H9 (cell line): ENCODE measurements at regions not wholly inside any gene's neighbourhood (a gene's known extent, or its start where the extent isn't known, plus 50 kb on each side); places are given as distances from the start of the nearest gene placed in this dataset.
A peak's percentile ranks its signal among the peaks of the same experiment; 100 is the strongest.

Experiments used
- DNase-seq: peaks from one replicate; pipeline ENCODE4 v3.0.0-alpha.2; 2017
- H2AFZ ChIP-seq: one replicate; pipeline ENCODE4 v1.6.1; 2013; ENCODE audit warnings: mild to moderate bottlenecking, low read length, control low read depth, moderate library complexity
- H2AK5ac ChIP-seq: 2 replicates; pipeline ENCODE4 v1.6.1; 2013; ENCODE audit warnings: low read length, control low read depth, mixed read lengths; ENCODE audit not compliant: insufficient read length
- H2BK120ac ChIP-seq: one replicate; pipeline ENCODE4 v1.6.1; 2013; ENCODE audit warnings: low read depth, mild to moderate bottlenecking, low read length, control low read depth, inconsistent platforms; ENCODE audit not compliant: poor library complexity, severe bottlenecking
- H2BK12ac ChIP-seq: 2 replicates; pipeline ENCODE4 v1.6.1; 2013; ENCODE audit warnings: low read length, control low read depth, mixed read lengths, low read depth; ENCODE audit not compliant: insufficient read length
- H2BK15ac ChIP-seq: 2 replicates; pipeline ENCODE4 v1.6.1; 2013; ENCODE audit warnings: low read depth, low read length, control low read depth
- H2BK20ac ChIP-seq: one replicate; pipeline ENCODE4 v1.6.1; 2013; ENCODE audit warnings: low read depth, mild to moderate bottlenecking, low read length, control low read depth, inconsistent platforms; ENCODE audit not compliant: poor library complexity, severe bottlenecking
- H2BK5ac ChIP-seq: 2 replicates; pipeline ENCODE4 v1.6.1; 2013; ENCODE audit warnings: low read length, control low read depth, mixed read lengths; ENCODE audit not compliant: insufficient read length
- H3K14ac ChIP-seq: 2 replicates; pipeline ENCODE4 v1.6.1; 2013; ENCODE audit warnings: low read length, control low read depth; ENCODE audit not compliant: insufficient read depth
- H3K18ac ChIP-seq: 2 replicates; pipeline ENCODE4 v1.6.1; 2013; ENCODE audit warnings: low read depth, mild to moderate bottlenecking, mixed read lengths, low read length, control low read depth; ENCODE audit not compliant: insufficient read length
- H3K23ac ChIP-seq: 2 replicates; pipeline ENCODE4 v1.6.1; 2013; ENCODE audit warnings: low read length, control low read depth, mixed read lengths, low read depth; ENCODE audit not compliant: insufficient read length
- H3K23me2 ChIP-seq: 2 replicates; pipeline ENCODE4 v1.6.1; 2013; ENCODE audit warnings: low read depth, mild to moderate bottlenecking, mixed read lengths, low read length, control low read depth; ENCODE audit not compliant: insufficient read length, poor library complexity, severe bottlenecking
- H3K27ac ChIP-seq: 2 replicates; pipeline ENCODE4 v1.5.1; 2013; ENCODE audit warnings: low read length, control low read depth, mixed read lengths, low read depth; ENCODE audit not compliant: insufficient read length
- H3K27me3 ChIP-seq: 2 replicates; pipeline ENCODE4 v1.6.1; 2013; ENCODE audit warnings: low read length, control low read depth, inconsistent platforms; ENCODE audit not compliant: insufficient read depth
- H3K4ac ChIP-seq: 2 replicates; pipeline ENCODE4 v1.6.1; 2013; ENCODE audit warnings: low read depth, mild to moderate bottlenecking, control low read depth, inconsistent platforms, low read length, moderate library complexity
- H3K4me1 ChIP-seq: 2 replicates; pipeline ENCODE4 v1.6.1; 2013; ENCODE audit warnings: low read length, control low read depth, inconsistent platforms; ENCODE audit not compliant: insufficient read depth
- H3K4me2 ChIP-seq: 2 replicates; pipeline ENCODE4 v1.6.1; 2013; ENCODE audit warnings: low read length, control low read depth, mixed read lengths; ENCODE audit not compliant: insufficient read length, insufficient read depth
- H3K56ac ChIP-seq: 2 replicates; pipeline ENCODE4 v1.6.1; 2013; ENCODE audit warnings: low read depth, mild to moderate bottlenecking, mixed read lengths, low read length, control low read depth; ENCODE audit not compliant: insufficient read length
- H3K79me1 ChIP-seq: 2 replicates; pipeline ENCODE4 v1.6.1; 2013; ENCODE audit warnings: low read depth, mild to moderate bottlenecking, moderate library complexity, low read length, control low read depth, inconsistent platforms; ENCODE audit not compliant: insufficient read depth, poor library complexity, severe bottlenecking
- H3K79me2 ChIP-seq: 2 replicates; pipeline ENCODE4 v1.6.1; 2013; ENCODE audit warnings: low read length, control low read depth, inconsistent platforms; ENCODE audit not compliant: insufficient read depth
- H3K9ac ChIP-seq: 2 replicates; pipeline ENCODE4 v1.6.1; 2013; ENCODE audit warnings: low read length, control low read depth, mixed read lengths; ENCODE audit not compliant: insufficient read length; ENCODE audit errors: extremely low read depth
- H3K9me3 ChIP-seq: one replicate; pipeline ENCODE4 v1.6.1; 2013; ENCODE audit warnings: low read depth, low read length, inconsistent platforms; ENCODE audit not compliant: control insufficient read depth
- H3T11ph ChIP-seq: one replicate; pipeline ENCODE4 v1.6.1; 2013; ENCODE audit warnings: mild to moderate bottlenecking, low read length, control low read depth, inconsistent platforms
- H4K20me1 ChIP-seq: one replicate; pipeline ENCODE4 v1.6.1; 2013; ENCODE audit not compliant: control insufficient read depth, insufficient read length, insufficient read depth
- H4K5ac ChIP-seq: 2 replicates; pipeline ENCODE4 v1.6.1; 2013; ENCODE audit warnings: low read depth, mild to moderate bottlenecking, mixed read lengths, low read length, control low read depth; ENCODE audit not compliant: insufficient read length
- H4K8ac ChIP-seq: replicated peaks from 2 replicates; pipeline ENCODE4 v1.6.1; 2013; ENCODE audit warnings: low read length, control low read depth, mixed read lengths, low read depth; ENCODE audit not compliant: insufficient read length
- H4K91ac ChIP-seq: 2 replicates; pipeline ENCODE4 v1.6.1; 2013; ENCODE audit warnings: low read depth, mild to moderate bottlenecking, moderate library complexity, mixed read lengths, low read length, control low read depth; ENCODE audit not compliant: insufficient read length
- H3K27ac Mint-ChIP-seq, 3 experiments: 2 replicates in 2 of 3; 3 replicates in 1 of 3; pipeline ENCODE4 v1.8.0; 2020 to 2021; ENCODE audit warnings: mixed read lengths in 3 of 3, mild to moderate bottlenecking in 1 of 3, moderate library complexity in 1 of 3
- H3K27me3 Mint-ChIP-seq: 2 replicates; pipeline ENCODE4 v1.8.0; 2021; ENCODE audit warnings: low read depth, mild to moderate bottlenecking, moderate library complexity, mixed read lengths
- H3K36me3 Mint-ChIP-seq, 3 experiments: 2 replicates in 2 of 3; 3 replicates in 1 of 3; pipeline ENCODE4 v1.8.0; 2020 to 2021; ENCODE audit warnings: low read depth in 3 of 3, mixed read lengths in 3 of 3; ENCODE audit not compliant: insufficient read depth in 1 of 3
- H3K4me1 Mint-ChIP-seq, 2 experiments: 2 replicates each; pipeline ENCODE4 v1.8.0; 2020; ENCODE audit warnings: mixed read lengths in 2 of 2
- H3K4me3 Mint-ChIP-seq, 2 experiments: 2 replicates in 1 of 2; 3 replicates in 1 of 2; pipeline ENCODE4 v1.8.0; 2020 to 2021; ENCODE audit warnings: mild to moderate bottlenecking in 2 of 2, mixed read lengths in 2 of 2, moderate library complexity in 1 of 2
- H3K9me3 Mint-ChIP-seq, 2 experiments: 2 replicates in 1 of 2; 3 replicates in 1 of 2; pipeline ENCODE4 v1.8.0; 2020; ENCODE audit warnings: mild to moderate bottlenecking in 2 of 2, mixed read lengths in 2 of 2, moderate library complexity in 1 of 2
- WGBS: extraction: QIAGEN DNeasy Blood & Tissue Kit; methylation state at CpG from one replicate; pipeline ENCODE4 v1.1.7; 2013; ENCODE audit warnings: missing lambda C conversion rate, low lambda C conversion rate, mixed read lengths; ENCODE audit not compliant: insufficient read length; ENCODE audit errors: extremely low coverage; 5-methylcytosine and 5-hydroxymethylcytosine counted together
- TF ChIP-seq, protein P1 (sequence below): fragments of 200-600 bp; sonication (generic); conservative IDR thresholded peaks from 3 replicates; pipeline ENCODE4 v1.8.0; 2021; ENCODE audit warnings: antibody characterized with exemption, mild to moderate bottlenecking

DNA sequence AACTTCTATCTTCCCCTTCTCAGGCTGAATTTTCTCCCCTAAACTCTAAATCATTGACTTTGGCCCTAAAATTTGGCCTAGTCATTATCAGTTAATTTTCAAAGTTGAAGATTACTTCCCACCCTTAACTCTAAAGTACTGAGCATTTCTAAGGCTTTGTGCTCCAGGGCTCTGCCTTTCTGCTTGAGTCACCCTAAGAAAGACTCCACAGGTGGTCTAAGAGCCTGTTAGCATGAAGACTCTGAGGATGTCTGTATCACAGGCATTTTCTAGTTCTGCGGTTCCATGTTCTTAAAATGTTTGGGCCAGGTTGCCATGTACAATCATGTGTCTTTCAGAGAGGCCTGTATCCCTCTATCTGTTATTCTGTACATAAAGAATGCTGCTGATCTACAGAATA is 808.1 kb upstream of the MANEA start:
- no peaks in the 10 kb centered on the region for H3K4me1 ChIP-seq
- H4K91ac ChIP-seq = no peak overlapping the region
- no peak overlapping the region for H3T11ph ChIP-seq
- H2AFZ ChIP-seq = no peak overlapping the region
- no peaks in the 10 kb centered on the region for H3K9me3 ChIP-seq
- H2BK15ac ChIP-seq = no peak overlapping the region
- TF ChIP-seq, protein P1, sequence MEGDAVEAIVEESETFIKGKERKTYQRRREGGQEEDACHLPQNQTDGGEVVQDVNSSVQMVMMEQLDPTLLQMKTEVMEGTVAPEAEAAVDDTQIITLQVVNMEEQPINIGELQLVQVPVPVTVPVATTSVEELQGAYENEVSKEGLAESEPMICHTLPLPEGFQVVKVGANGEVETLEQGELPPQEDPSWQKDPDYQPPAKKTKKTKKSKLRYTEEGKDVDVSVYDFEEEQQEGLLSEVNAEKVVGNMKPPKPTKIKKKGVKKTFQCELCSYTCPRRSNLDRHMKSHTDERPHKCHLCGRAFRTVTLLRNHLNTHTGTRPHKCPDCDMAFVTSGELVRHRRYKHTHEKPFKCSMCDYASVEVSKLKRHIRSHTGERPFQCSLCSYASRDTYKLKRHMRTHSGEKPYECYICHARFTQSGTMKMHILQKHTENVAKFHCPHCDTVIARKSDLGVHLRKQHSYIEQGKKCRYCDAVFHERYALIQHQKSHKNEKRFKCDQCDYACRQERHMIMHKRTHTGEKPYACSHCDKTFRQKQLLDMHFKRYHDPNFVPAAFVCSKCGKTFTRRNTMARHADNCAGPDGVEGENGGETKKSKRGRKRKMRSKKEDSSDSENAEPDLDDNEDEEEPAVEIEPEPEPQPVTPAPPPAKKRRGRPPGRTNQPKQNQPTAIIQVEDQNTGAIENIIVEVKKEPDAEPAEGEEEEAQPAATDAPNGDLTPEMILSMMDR = no peak
- H2BK20ac ChIP-seq = no peak overlapping the region
- H3K4me3 Mint-ChIP-seq = no peak overlapping the region
- no peak overlapping the region for H3K4me2 ChIP-seq
- H3K56ac ChIP-seq = no peak overlapping the region
- peaks cover 9 to 11% of the 10 kb centered on the region in 2 experiments for H3K4me1 Mint-ChIP-seq
- no peaks in the 10 kb centered on the region for H4K20me1 ChIP-seq
- 0 out of 7 replicates have a peak overlapping the region, but pooled peaks of 1 of the 3 experiments have one; percentile 14 for H3K27ac Mint-ChIP-seq
- no peaks in the 10 kb centered on the region for H3K27me3 Mint-ChIP-seq
- H3K79me2 ChIP-seq = no peaks in the 10 kb centered on the region
- H2BK12ac ChIP-seq = no peak overlapping the region
- no peak overlapping the region for H3K27ac ChIP-seq
- H3K23ac ChIP-seq = no peak overlapping the region
- H3K23me2 ChIP-seq = no peaks in the 10 kb centered on the region
- no CpG with 5 or more reads among the region's 1 CpG for WGBS
- H3K9ac ChIP-seq = no peak overlapping the region
- H4K8ac ChIP-seq = no peak overlapping the region
- no peaks in the 10 kb centered on the region for H3K79me1 ChIP-seq
- no peak overlapping the region for H3K18ac ChIP-seq
- no peak overlapping the region for H2AK5ac ChIP-seq
- DNase-seq = no peak
- no peaks in the 10 kb centered on the region for H3K27me3 ChIP-seq
- no peak overlapping the region for H4K5ac ChIP-seq
- no peak overlapping the region for H2BK5ac ChIP-seq
- no peak overlapping the region for H3K14ac ChIP-seq
- H3K9me3 Mint-ChIP-seq = no peaks in the 10 kb centered on the region
- no peak overlapping the region for H2BK120ac ChIP-seq
- no peaks in the 10 kb centered on the region for H3K36me3 Mint-ChIP-seq
- no peak overlapping the region for H3K4ac ChIP-seq
